GM23338 (cell line): ENCODE measurements at regions not wholly inside any gene's neighbourhood (a gene's known extent, or its start where the extent isn't known, plus 50 kb on each side); places are given as distances from the start of the nearest gene placed in this dataset.

Experiments
- CTCF ChIP-seq, 2 experiments: fragments of 200-600 bp in 1 of 2; sonication (generic) in 1 of 2; conservative IDR thresholded peaks; 2 replicates each; pipeline versions ENCODE4 v1.5.1 to v1.6.1; 2016 to 2017; ENCODE audit warnings: antibody characterized with exemption in 2 of 2, low read depth in 2 of 2, mild to moderate bottlenecking in 2 of 2, moderate library complexity in 1 of 2
- NANOG ChIP-seq: IDR thresholded peaks from 2 replicates; pipeline ENCODE4 v1.6.1; 2016; ENCODE audit warnings: antibody characterized with exemption, borderline replicate concordance
- ZNF331 ChIP-seq: fragments of 250-450 bp; sonication (Bioruptor Pico); IDR thresholded peaks from 2 replicates; pipeline ENCODE4 v1.5.0; 2020; ENCODE audit warnings: low read depth, mild to moderate bottlenecking, moderate library complexity
- ZNF462 ChIP-seq: fragments of 250-450 bp; sonication (Bioruptor Pico); IDR thresholded peaks from 2 replicates; pipeline ENCODE4 v1.5.0; 2020; ENCODE audit warnings: mild to moderate bottlenecking, moderate library complexity
- TF ChIP-seq, protein P1 (sequence below): IDR thresholded peaks from one replicate; pipeline ENCODE4 v1.6.1; 2018; ENCODE audit warnings: antibody characterized with exemption; ENCODE audit not compliant: unreplicated experiment

DNA sequence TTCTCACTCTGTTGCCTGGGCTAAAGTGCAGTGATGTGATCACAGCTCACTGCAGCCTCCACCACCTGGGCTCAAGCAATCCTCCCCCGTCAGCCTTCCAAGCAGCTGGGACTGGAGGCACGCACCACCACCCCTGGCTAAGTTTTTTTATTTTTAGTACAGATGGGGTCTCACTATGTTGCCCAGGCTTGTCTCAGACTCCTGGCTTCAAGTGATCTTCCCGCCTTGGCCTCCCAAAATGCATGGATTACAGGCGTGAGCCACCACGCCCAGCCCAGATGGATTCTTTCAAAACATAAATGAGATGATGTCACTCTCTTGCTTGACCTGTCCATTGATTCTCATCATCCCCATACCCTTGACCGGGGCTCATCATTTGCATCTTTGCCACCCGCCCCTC, 72.6 kb upstream of the SLC6A6 start (continued):
- TF ChIP-seq ZNF462 (CRISPR knock-in tag) (no peak), CTCF (conservative IDR thresholded peaks at IDR 0.05; ENCODE audit: low read depth in 2 of 2) (no peak), ZNF331 (CRISPR knock-in tag) (no peak), NANOG (no peak)
- TF ChIP-seq, protein P1, sequence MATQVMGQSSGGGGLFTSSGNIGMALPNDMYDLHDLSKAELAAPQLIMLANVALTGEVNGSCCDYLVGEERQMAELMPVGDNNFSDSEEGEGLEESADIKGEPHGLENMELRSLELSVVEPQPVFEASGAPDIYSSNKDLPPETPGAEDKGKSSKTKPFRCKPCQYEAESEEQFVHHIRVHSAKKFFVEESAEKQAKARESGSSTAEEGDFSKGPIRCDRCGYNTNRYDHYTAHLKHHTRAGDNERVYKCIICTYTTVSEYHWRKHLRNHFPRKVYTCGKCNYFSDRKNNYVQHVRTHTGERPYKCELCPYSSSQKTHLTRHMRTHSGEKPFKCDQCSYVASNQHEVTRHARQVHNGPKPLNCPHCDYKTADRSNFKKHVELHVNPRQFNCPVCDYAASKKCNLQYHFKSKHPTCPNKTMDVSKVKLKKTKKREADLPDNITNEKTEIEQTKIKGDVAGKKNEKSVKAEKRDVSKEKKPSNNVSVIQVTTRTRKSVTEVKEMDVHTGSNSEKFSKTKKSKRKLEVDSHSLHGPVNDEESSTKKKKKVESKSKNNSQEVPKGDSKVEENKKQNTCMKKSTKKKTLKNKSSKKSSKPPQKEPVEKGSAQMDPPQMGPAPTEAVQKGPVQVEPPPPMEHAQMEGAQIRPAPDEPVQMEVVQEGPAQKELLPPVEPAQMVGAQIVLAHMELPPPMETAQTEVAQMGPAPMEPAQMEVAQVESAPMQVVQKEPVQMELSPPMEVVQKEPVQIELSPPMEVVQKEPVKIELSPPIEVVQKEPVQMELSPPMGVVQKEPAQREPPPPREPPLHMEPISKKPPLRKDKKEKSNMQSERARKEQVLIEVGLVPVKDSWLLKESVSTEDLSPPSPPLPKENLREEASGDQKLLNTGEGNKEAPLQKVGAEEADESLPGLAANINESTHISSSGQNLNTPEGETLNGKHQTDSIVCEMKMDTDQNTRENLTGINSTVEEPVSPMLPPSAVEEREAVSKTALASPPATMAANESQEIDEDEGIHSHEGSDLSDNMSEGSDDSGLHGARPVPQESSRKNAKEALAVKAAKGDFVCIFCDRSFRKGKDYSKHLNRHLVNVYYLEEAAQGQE, result no peak
